ENCODE measurements at regions not wholly inside any gene's neighbourhood (a gene's known extent, or its start where the extent isn't known, plus 50 kb on each side); places are given as distances from the start of the nearest gene placed in this dataset.

DNA sequence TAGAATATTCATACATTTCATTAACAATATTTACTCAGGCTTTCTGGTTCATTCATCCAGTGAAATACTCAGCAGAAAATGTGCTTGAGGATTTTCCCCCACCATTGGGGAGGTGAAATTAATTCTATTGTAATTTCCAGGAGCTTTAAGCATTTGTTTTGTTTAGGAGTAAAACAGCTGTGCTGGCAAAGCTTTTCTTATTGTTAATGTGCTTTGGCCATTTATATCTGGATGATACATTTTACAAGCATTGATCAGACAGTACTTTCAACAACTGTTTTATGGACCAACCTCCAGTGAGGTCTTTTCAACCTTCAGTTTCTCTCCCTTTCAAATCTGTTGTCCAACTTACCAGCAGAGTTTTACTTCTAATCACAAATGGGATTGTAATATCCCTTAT is 672.4 kb downstream of the CDH11 start:
- TF ChIP-seq, protein P1, sequence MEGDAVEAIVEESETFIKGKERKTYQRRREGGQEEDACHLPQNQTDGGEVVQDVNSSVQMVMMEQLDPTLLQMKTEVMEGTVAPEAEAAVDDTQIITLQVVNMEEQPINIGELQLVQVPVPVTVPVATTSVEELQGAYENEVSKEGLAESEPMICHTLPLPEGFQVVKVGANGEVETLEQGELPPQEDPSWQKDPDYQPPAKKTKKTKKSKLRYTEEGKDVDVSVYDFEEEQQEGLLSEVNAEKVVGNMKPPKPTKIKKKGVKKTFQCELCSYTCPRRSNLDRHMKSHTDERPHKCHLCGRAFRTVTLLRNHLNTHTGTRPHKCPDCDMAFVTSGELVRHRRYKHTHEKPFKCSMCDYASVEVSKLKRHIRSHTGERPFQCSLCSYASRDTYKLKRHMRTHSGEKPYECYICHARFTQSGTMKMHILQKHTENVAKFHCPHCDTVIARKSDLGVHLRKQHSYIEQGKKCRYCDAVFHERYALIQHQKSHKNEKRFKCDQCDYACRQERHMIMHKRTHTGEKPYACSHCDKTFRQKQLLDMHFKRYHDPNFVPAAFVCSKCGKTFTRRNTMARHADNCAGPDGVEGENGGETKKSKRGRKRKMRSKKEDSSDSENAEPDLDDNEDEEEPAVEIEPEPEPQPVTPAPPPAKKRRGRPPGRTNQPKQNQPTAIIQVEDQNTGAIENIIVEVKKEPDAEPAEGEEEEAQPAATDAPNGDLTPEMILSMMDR (IDR thresholded peaks at IDR 0.05; ENCODE audit: poor library complexity, severe bottlenecking), result no peak
- TF ChIP-seq EZH2 (IDR thresholded peaks at IDR 0.05; ENCODE audit: borderline replicate concordance, insufficient read depth, low read length, poor library complexity, severe bottlenecking), result no peak
